COLO668 (cell line): ENCODE measurements at regions not wholly inside any gene's neighbourhood (a gene's known extent, or its start where the extent isn't known, plus 50 kb on each side); places are given as distances from the start of the nearest gene placed in this dataset.
A peak's percentile ranks its signal among the peaks of the same experiment; 100 is the strongest.

Experiments
- DNase-seq: peaks from one replicate; lab custom pipeline; 2025; ENCODE audit not compliant: unreplicated experiment; lab: John Stamatoyannopoulos, UW

GRCh38 chr5:133806847-133807246 is 161.6 kb downstream of the C5orf15 start:
- DNase-seq = peak; percentile 33

- peak; percentile 1 for DNase-seq
Observed at GRCh38 chr5:133801955-133802751, 166.3 kb downstream of the C5orf15 start.

GRCh38 chr5:133801431-133801830 is 167.0 kb downstream of the C5orf15 start:
- DNase-seq = no peak

- no peak for DNase-seq
Observed at GRCh38 chr5:133799571-133800237, 168.7 kb downstream of the C5orf15 start.

- no peak for DNase-seq
Observed at GRCh38 chr5:133797167-133797566, 171.3 kb downstream of the C5orf15 start.

GRCh38 chr5:133796186-133796585 is 172.2 kb downstream of the C5orf15 start:
- no peak for DNase-seq

- peak; percentile 20 for DNase-seq
Observed at GRCh38 chr5:133794771-133795415, 173.5 kb downstream of the C5orf15 start.

GRCh38 chr5:133793756-133794465 is 174.5 kb downstream of the C5orf15 start:
- DNase-seq = no peak

- no peak for DNase-seq
Observed at GRCh38 chr5:133792655-133793054, 175.8 kb downstream of the C5orf15 start.

- no peak for DNase-seq
Observed at GRCh38 chr5:133792024-133792423, 176.4 kb downstream of the C5orf15 start.

- DNase-seq = peak; percentile 3
Observed at GRCh38 chr5:133790898-133791297, 177.5 kb downstream of the C5orf15 start.

GRCh38 chr5:133789428-133789827 is 177.1 kb upstream of the FSTL4 start:
- no peak for DNase-seq

- DNase-seq = no peak
Observed at GRCh38 chr5:133788121-133788520, 175.8 kb upstream of the FSTL4 start.

GRCh38 chr5:133786420-133786819 is 174.1 kb upstream of the FSTL4 start:
- DNase-seq = no peak

- DNase-seq = no peak
Observed at GRCh38 chr5:133785182-133785581, 172.8 kb upstream of the FSTL4 start.

GRCh38 chr5:133783481-133783880 is 171.1 kb upstream of the FSTL4 start:
- no peak for DNase-seq

GRCh38 chr5:133782736-133783135 is 170.4 kb upstream of the FSTL4 start:
- DNase-seq = no peak

GRCh38 chr5:133781436-133782225 is 169.3 kb upstream of the FSTL4 start:
- no peak for DNase-seq

- DNase-seq = no peak
Observed at GRCh38 chr5:133780619-133781280, 168.4 kb upstream of the FSTL4 start.
